ENCODE measurements at regions not wholly inside any gene's neighbourhood (a gene's known extent, or its start where the extent isn't known, plus 50 kb on each side); places are given as distances from the start of the nearest gene placed in this dataset.

DNA sequence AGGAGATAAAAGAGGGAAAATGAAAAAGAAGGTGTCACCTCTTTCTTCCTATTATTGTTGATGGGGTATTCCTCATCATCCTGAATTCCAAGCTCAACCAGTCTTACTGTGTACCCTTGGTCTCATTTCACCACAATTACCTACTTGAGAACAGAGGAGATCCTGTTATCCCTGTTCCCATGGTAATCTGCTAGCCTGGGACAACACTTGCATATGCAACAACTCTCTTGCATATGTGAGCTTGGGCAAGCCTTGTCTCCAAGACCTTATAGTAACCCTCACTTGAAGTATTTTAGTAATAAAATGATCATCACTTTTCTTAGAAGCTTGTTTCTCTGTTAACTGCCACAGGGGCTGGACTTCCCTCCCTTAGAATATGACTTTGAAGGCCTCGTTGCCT is 253.7 kb downstream of the NAP1L3 start:
- TF ChIP-seq CTCF (IDR thresholded peaks at IDR 0.05) (no peak), POLR2A (IDR thresholded peaks at IDR 0.05) (no peak)

Measured in adrenal gland (tissue), 5 donors.